Fibroblast of mammary gland (primary cell): ENCODE measurements at regions not wholly inside any gene's neighbourhood (a gene's known extent, or its start where the extent isn't known, plus 50 kb on each side); places are given as distances from the start of the nearest gene placed in this dataset.

ENCODE experiments used
- DNase-seq: peaks from one replicate; pipeline ENCODE4 v3.0.0-alpha.2; 2010; ENCODE audit warnings: low read depth
- H3K4me3 ChIP-seq: 2 replicates; pipeline ENCODE4 v1.5.1; 2011; ENCODE audit warnings: low read depth, mild to moderate bottlenecking, low read length, moderate library complexity; ENCODE audit not compliant: control insufficient read depth
- CTCF ChIP-seq: conservative IDR thresholded peaks from 2 replicates; pipeline ENCODE4 v1.5.1; 2011; ENCODE audit warnings: low read depth, low read length, inconsistent platforms; ENCODE audit not compliant: control insufficient read depth, insufficient read depth

GRCh38 chr3:59654123-59654479 lies 604.3 kb upstream of the CFAP20DC start:
- TF ChIP-seq CTCF, result no peak
- DNase-seq, result peak; percentile 38

GRCh38 chr3:59653405-59654122 lies 603.7 kb upstream of the CFAP20DC start:
- TF ChIP-seq CTCF, result no peak
- DNase-seq, result peak; percentile 13
- H3K4me3 ChIP-seq, result no peak overlapping the region

More at GRCh38 chr3:59654123-59654479, 604.3 kb upstream of the CFAP20DC start:
- H3K4me3 ChIP-seq, result no peak overlapping the region

DNA sequence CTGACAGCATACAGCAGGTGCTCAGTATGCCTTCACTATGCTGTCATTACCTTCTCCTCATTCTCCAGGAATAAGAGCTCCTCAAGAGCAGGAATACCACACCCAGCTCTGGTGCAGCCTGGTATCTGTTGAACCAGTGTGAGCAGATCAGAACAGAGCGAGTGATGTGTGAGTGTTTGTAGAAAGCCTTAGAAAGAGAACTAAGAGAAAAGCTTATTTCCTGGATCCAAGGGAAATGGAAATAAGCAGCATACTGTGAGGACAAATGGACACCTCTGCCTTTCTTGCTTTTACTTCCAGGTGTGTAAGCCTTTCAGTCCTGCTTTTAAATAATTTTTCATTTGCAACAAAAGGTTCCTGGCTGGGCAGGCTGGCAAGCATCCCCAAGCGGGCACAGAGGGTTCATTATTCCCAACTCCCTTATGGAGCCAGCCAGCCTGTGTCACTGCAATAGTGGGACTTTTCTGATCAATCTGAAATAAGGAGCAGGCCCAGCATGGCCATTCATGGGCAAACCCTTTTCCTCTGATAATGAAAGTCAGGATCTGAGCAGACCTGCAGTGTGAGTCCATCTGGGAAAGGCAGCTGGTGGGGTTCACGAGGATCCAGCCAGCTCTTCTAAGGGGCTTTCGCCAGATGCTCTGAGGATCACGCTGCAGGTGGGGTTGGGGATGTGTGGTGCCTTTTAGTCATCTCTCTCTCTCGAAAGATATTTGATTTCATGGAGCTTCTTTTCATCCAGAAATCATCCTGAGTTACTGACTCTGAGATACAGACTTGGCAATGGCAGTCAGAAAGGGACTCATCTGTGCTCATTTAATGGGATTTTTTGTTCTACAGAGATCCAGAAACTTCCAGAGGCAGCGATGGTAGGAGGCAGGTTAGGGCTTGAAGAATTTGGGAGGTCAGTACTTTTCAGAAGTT lies 594.9 kb upstream of the CFAP20DC start:
- no peak overlapping the region for H3K4me3 ChIP-seq
- no peak for TF ChIP-seq CTCF
- DNase-seq, result no peak

DNA sequence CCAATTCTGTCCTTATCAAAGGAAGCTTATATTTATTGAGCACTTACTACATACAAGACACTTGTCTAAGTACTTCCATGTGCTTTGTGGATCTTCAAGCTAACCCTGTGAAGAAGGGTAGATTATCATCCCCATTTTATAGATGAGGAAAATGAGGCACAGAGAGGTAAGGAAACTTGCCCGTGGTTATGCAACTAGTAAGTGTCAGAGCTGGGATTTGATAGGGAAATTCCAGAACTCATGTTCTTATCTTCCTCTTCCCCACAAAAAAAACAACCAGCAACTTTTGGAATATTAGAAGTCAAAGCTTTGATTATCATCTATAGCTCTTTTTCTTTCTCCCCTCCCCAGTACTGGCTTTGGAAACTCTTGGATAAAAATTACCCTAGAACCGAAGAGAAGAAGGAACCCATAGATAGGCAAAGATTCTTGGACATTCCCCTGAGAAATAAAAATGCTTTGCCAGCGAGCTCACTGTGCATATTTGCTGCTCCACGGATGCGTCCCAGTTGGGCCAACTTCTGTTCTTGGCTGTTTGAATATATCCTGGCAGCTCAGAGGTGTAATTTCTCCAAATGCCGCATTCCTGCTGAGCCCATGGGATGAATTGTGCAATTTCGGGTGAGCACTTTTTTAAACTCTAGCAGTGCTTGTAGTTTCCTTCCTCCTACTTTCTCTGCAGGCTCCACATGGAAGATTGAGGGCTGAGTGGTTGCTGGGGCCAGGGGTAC lies 591.5 kb upstream of the CFAP20DC start:
- peak; percentile 65 for DNase-seq
- no peak for TF ChIP-seq CTCF

DNA sequence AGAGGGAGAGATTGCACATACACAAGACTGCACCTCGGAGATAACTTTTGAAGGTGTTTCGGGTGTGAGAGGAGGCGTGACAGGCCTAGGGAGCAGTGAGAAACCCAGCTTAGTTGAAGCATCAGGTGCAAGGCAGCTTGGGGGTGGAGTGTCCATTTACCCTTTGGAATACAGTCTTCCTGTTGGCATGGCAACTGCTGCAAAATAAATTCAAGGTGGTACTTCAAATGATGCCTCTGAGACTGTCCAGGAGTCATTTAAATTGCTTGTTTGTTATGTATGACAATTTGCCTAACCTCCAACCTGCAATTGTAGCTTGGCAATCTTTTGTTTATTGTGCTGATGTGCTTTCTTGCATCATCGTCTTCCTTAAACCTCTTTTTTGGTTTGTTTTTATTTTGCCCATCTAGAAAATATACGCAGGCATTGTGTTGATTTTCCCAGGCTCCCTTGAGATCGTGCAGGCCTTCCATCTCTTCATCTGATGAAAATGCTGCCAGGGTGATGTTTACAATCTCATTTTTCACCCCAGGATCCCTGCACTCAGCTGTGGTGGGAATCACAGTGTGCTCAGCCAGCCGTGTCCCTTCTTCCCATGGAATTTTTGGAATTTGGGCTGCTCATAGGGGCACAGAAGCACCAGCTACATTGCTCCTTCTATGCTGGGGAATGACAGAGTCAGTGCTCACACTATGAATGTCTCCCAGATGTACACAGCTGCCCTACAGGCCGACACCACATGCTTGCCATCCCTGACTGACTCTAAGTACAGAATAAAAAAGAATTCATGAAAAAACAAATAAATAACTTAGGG lies 583.1 kb upstream of the CFAP20DC start:
- DNase-seq, result no peak
- TF ChIP-seq CTCF, result no peak

More for the DNA sequence above, 591.5 kb upstream of the CFAP20DC start:
- no peak overlapping the region for H3K4me3 ChIP-seq

GRCh38 chr3:59631482-59631881 lies 581.7 kb upstream of the CFAP20DC start:
- no peak for DNase-seq
- TF ChIP-seq CTCF, result no peak
- no peak overlapping the region for H3K4me3 ChIP-seq

More for the DNA sequence above, 583.1 kb upstream of the CFAP20DC start:
- no peak overlapping the region for H3K4me3 ChIP-seq
